SKM-1 (cell line): ENCODE measurements at regions not wholly inside any gene's neighbourhood (a gene's known extent, or its start where the extent isn't known, plus 50 kb on each side); places are given as distances from the start of the nearest gene placed in this dataset.
"Not testable (repeated sequence)": the region's sequence is repeated elsewhere in the genome, so short reads cannot be mapped to it uniquely, and the experiment has no call there.

Source experiments
- DNase-seq: peaks from one replicate; lab custom pipeline; 2025; ENCODE audit not compliant: unreplicated experiment; lab: John Stamatoyannopoulos, UW

DNA sequence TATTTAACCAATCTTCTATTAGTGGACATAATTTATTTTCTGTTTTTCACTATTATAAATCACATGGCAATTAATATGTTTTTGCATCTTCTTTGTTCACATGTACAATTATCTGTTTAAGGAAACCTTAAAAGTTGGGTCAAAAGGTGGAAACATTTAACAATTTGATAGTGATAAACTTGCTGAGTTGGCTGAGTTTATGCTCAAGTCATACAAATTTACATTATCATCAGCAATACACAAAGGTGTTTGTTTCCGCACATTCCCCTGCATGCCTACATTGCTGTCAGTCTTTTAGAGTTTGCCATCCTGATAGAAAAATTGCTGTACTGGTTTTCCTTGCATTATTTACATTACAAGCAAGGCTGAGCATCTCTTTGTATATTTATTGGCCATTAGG lies 139.5 kb downstream of the KCNRG start:
- DNase-seq: no peak

DNA sequence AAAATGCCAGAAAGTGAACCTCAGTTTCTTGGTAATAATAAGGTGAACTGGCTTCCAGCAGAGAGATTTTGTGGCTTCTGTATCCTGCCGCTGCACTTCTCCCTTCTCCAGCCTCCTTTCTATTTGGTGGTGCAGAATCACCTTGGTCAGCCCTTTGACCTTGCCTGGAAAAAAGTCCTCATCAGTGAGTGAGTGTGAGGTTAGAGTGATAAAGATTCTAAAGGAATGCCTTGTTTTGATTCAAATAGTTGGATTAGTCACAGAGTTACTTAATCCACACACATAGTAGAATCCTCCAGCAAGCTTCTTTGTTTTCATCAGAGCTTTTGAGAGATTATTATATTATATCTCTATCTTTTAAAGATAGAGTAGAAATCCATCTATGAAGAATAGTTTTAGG lies 140.9 kb downstream of the KCNRG start:
- DNase-seq: no peak

DNA sequence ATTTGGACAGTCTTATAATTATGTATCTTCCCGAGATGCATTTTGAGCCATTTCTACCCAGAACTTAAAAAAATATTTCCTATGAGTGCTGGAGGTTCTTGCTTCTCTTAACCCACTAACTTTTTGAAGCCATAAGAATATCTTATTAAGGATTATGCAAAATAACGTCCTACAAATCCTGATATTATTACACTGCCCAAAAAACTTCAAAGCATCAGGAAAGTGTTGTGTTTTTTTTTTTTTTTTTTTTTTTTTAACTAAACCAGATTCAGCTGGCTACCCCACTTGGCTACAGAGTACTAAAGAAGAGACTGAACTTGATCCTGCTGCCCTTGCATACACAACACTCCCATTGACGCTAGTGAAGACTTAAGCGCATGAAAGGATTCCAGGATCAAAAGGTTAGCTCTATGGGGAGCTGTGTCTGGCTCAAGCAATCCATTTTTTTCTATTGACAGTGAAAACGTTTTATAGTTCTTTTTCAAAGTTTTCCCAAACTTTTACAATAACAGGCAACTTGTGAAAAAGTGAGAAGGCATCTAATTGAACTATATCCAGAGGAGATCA lies 141.4 kb downstream of the KCNRG start:
- DNase-seq: no peak

DNA sequence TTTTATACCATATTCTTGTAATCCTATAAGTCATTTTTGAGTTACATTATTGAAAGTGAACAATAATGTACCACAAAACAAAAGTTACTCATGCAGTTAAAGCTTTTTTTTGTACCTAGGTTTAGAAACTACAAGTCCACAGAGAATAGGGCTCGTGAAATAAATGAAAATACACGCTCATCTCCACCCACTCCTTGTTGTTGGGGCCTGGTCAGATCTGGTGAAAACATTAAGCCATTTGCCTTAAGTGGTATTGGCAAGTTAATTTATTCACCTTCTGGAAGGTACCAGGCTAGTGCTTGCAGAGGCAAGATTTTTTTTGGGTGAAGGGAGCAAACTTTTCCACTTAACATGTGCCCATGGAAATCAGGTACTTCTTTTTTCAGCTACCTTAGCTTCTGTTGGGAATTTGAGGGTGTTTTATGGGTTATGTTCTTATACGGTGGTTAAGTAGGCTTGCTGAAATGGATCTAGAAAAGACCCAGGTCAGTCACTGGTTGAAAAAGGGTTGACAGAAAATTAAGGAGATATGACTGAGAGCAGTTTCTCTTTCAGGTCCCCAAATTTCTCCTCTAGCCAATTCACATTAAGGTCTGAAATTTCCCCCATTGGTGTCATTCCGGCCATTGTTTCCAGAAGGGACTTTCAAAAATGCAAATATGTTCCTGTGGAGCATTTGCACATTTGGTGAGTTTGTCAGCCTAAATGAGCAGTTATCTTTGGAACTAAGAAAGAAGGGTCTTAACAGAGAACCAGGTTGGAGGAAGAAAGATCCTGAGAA lies 143.3 kb downstream of the KCNRG start:
- DNase-seq: no peak

DNA sequence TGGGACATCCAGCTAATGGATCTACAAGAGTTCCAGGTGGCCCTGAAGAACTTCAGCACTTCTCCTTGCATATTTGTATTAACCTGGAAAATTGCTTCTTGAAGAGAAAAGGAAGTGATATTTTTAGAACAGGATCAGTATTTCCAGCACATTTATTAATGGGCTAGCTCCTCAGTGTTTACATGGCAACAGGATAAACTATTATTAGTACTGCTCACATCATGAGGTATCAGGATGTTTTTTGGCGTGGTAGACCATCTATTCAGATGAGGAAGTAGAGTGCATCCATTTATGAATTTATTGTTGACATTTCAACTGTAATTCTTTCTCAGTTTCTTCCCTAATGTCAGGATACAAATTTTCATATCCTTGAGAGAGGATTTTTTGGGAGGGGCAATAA lies 144.4 kb downstream of the KCNRG start:
- DNase-seq: no peak

DNA sequence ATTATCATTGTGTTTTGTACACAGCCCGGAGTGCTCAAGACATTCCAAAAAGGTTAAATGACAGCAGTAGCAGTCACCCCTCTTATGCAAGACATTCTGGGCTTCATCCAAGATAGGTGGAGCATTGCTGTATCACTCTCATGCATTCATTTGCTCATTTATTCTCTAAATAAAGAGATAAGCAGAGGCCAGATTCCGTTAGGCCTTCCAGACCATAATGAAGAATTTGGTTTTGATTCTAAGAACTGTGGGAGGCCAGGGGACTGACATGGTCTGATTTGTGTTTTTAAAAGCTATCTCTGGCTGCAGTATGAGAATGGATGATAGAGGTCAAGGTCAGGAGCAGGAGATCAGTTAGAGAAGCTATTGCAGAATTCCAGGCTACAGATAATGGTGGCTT lies 145.8 kb downstream of the KCNRG start:
- no peak for DNase-seq

DNA sequence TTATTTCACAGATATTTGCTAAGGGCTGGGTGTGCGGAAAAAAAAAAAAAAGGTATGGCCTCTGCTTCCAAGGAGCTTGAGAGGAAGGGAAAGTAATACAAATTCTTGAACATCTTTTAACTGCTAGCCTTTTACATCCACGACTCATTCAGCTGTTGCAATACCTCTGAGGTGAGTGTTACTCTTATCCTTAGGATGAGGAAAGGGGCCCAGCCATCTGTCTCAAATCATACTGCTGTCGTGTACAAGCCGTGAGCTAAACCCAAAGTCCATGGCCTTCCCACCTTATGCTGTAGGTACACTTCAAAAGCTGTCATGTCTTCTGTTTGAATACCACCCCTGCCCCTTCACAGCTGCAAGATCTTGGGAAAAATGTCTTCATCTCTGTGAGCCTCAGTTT lies 146.8 kb downstream of the KCNRG start:
- no peak for DNase-seq

DNA sequence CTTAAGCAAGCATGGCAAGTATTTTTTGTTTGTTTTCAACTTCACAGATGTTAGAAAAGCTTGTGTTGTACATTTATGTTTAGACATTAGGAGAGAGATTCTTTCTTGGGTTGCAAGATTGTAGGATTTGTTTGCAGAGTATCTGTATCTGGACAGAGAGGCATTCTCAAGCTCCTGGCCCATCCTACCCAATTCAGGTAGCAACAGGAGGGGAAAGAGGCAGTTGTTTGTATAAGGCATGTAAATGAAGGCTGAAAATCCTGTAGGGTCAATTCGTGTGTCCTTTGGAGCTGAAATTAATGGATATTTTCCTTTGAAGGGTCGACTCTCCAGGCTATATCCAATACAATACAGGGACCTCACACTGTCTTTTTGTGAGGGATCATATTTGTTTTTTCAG lies 147.3 kb downstream of the KCNRG start:
- no peak for DNase-seq

DNA sequence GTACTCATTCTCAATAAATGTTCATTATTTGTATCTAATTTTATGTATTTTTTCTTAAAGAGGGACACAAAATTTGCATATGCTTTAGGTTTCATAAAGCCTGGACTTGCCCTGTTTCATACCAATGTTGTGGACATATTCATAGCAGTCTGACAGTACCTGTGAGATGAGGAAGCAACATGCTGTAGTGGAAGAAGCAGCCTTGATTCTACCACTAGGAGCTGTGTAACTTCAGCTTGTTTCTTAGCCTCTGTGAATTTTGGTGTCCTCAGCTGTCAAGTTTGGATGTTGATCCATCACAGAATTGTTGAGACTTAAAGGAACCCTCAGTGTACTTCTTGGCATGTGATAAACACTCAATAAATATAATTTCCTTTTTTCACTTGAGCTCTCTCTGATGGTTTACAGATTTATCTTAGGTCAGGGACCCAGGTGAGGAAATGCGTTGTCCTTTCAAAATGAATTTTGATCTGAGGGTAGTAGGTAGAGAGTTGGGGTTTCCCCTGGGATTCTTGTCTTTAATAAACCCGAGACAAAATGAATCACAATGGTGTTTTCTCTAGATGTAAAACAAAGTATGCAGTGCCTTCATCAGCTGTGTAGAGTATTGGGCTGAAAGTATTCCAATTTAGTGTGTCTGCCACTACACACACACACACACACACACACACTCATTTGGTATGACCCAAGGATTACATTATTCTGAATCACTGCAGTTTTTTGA lies 152.1 kb downstream of the KCNRG start:
- no peak for DNase-seq

DNA sequence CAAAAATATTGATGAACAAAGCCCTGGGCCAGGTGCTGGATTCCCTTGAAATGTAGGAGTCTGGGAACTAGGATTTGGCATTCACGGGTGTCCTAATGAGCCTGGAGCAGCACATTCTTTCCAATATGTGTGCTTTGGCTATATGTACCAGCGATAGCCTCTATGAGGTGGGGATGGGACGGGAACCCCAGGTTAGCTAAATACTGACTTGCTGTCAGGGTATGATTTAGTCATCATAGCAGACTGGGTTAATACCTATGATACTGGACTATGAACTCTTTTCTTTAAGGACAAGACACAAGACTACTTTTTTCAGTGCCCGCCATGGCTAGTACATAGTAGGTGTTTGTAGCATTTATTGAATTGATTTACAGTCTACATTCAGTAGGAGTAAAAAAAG lies 152.7 kb downstream of the KCNRG start:
- no peak for DNase-seq

DNA sequence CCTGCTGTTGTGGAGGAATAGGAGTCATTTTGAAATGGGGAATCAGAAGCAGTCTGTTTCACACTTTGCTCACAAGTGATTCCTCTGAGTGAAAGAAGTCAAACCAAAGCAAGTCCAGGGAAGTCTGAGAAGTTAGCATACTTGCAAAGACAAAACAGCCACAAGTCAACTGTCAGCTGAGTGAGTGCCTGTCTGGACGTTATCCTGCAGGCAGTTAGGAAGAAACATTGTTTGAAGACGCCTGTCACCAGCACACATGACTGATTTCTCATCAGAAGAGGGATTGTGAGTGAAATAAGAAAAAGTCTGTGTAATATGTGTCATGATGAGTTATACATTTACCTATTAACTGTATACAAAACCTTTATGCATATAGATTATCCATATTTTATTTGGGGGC lies 153.5 kb downstream of the KCNRG start:
- DNase-seq: no peak

DNA sequence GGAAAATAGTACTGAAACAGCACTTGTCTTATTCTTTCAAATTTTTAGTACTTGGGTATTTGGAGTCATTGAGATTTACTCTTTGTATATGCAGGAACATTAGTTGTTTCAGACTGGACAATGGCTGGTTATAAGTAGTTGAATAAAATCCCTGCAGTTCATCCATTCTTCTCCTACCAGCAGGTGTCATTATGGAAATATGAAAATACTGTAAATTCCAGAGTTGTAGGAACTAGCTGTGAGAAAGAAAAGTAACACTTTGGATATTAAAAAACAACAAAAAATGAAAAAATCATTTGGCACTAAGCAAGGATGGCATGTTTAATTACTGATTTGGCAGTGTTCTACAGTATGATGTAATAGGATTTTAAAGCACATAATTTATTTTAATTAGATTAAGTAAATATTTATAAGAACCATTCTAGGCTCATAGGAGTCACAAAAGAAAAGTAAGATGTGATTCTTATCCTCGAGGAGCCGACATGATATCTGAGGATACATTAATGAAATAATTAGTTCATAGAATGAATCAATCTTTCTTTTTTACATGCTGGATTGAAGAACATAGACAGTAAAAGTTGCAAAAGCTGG lies 155.3 kb downstream of the KCNRG start:
- no peak for DNase-seq

DNA sequence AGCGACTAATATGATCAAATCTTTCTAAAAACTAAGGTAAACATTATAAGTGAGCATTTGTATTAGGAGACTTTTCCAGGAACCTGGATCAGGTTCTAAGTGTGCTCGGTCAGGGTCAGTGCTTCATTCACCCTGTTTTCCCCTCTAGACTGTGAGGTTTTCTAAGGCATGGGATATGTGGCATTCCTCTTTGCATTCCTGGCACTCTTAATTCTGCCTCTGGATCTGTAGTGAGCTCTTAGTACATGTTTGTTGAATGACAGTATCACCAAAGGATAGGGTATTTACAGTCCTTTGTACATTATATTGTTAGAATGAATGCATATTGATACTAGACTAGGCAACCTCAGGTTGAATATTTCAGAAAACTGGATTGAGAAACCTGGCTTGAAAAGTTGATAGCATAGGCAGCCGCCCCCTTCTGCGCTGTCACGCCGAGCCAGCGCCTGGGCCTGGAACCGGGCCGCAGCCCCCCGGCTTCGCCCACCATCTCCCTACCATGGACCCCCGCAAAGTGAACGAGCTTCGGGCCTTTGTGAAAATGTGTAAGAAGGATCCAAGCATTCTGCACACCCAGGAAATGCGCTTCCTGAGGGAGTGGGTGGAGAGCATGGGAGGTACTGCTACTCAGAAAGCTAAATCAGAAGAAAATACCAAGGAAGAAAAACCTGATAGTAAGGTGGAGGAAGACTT lies 156.5 kb downstream of the KCNRG start:
- DNase-seq: no peak

DNA sequence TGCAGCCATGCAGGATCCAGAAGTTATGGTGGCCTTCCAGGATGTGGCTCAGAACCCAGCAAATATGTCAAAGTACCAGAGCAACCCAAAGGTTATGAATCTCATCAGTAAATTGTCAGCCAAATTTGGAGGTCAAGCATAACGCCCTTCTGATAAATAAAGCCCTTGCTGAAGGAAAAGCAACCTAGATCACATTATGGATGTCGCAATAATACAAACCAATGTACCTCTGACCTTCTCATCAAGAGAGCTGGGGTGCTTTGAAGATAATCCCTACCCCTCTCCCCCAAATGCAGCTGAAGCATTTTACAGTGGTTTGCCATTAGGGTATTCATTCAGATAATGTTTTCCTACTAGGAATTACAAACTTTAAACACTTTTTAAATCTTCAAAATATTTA lies 157.8 kb downstream of the KCNRG start:
- not testable (repeated sequence) for DNase-seq

DNA sequence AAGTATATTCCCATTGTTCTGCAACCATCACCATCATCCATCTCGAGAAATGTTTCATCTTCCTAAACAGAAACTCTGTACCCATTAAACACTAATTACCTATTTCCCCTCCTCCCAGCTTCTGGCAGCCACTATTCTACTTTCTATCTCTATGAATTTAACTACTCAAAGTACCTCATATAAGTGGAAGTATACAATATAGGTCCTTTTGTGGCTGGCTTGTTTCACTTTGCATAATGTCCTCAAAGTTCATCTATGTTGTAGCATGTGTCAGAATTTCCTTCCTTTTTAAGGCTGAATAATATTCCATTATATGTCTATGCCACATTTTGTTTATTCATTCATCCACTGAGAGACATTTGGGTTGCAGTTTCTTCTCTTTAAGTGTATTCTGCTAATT lies 159.4 kb downstream of the KCNRG start:
- DNase-seq: no peak

DNA sequence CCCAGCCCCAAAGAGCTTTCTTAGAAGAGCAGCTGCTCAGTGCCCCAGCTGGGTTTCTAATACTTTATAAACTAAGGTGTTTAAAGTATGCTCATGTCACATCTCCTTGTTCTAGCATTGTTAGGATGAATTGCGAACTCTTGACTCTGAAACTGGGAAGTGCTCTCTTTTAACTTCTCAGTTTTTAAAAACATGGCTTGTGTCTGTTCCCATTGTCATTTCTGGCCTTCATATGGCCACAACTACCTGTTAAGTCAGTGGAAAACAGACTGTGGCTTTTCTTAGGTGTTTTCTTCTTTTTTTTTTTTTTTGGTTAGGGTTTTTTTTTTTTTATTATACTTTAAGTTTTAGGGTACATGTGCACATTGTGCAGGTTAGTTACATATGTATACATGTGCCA lies 164.7 kb downstream of the KCNRG start:
- no peak for DNase-seq

DNA sequence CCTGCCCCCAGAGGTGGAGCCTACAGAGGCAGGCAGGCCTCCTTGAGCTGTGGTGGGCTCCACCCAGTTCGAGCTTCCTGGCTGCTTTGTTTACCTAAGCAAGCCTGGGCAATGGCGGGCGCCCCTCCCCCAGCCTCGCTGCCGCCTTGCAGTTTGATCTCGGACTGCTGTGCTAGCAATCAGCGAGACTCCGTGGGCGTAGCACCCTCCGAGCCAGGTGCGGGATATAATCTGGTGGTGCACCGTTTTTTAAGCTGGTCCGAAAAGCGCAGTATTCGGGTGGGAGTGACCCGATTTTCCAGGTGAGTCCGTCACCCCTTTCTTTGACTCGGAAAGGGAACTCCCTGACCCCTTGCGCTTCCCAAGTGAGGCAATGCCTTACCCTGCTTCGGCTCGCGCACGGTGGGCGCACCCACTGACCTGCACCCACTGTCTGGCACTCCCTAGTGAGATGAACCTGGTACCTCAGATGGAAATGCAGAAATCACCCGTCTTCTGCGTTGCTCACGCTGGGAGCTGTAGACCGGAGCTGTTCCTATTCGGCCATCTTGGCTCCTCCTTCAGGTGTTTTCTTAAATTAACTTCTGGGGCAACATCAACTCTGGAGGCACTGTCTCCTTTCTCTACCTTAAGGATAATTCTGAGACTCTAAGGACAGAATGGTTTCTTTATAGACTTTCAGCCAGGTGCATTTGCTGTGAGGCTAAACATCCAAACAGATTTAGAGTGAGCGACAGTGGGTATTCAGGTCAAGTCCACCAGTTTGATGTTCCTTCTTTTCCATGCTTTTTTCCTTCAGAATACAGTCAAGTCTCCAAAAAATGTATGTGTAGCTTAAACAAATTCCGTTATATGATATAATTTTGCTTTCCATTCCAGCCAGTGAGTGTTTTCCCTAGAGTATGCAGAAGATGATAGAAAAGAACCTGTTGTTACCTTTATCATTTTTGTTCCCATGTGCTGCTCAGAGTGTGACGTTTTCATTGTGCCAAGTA lies 170.8 kb downstream of the KCNRG start:
- DNase-seq: not testable (repeated sequence)

DNA sequence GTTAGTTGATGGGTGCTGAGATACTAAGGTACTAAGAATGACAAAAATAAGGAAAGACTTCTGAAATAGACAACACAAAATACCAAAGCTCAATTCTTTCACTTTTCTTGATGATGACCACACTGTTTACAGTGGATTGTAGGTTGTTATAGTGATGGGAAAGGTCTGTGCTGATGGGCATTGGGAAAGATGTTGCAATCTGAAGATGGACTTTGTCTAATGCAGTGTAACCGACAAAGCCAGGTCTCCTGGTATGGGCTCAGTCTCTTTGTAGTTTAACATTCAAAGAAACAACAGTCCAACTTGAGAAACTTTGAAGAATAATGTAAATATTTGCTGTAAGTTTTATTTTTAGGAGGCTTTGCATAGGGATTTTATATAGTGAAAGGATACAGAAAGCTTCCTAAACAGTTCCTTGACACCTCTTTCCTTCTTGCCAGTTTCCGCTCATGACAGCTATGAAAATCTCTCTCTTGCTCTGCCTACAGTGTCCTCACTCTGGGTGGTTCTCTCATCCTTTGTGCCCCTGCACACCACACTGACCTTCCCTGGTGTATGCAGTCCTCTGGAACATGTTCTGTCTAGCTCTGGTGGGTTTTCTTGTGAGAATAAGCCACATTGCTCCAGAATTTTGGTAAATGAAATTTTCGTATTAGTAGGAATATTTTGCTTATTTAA lies 172.2 kb downstream of the KCNRG start:
- no peak for DNase-seq

DNA sequence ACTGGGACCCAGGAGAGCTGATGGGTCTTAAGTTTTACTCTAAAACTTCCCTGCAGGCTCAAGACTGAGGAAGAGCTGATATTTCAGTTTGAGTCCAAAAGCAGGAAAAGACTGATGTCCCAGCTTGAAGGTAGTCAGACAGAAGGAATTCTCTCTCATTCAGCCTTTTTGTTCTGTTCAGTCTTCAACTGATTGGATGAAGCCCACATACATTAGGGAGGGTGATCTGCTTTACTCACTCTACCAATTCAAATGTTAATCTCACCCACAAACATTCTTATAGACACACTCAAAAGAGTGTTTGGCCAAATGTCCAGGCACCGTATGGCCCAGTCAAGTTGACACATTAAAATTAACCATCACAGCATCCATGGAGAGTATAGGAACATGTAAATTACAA lies 173.5 kb downstream of the KCNRG start:
- DNase-seq: no peak

DNA sequence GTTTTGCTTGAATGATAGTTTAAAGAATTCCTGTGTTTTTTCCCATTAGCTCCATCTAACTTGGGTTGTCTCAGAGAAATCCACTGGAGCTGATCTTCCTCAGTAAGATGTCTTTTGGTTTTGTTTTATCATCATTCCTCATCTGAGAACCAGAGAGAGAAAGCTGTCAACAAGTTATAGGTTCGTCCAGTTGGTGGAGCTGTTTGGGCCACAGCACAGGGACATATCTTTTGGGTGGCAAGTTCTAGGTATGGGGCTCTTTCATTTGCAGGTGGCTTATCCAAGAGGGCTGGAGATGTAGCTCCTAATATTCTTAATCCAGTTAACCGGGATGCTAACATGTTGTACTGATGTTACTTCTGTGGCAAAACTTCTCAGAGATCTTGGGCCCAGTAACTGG lies 174.2 kb downstream of the KCNRG start:
- no peak for DNase-seq
